ENCODE measurements at regions not wholly inside any gene's neighbourhood (a gene's known extent, or its start where the extent isn't known, plus 50 kb on each side); places are given as distances from the start of the nearest gene placed in this dataset.
"Not testable (repeated sequence)": the region's sequence is repeated elsewhere in the genome, so short reads cannot be mapped to it uniquely, and the experiment has no call there.

GRCh38 chr15:22358932-22359331, 99.8 kb upstream of the GOLGA6L22 start:
- H3K36me3 Mint-ChIP-seq, ATAC-seq, DNase-seq, H3K9me3 Mint-ChIP-seq, POLR2A ChIA-PET, H3K27me3 Mint-ChIP-seq, H3K4me1 Mint-ChIP-seq, H3K4me3 Mint-ChIP-seq, H3K27ac Mint-ChIP-seq: not testable (repeated sequence)

GRCh38 chr15:22359587-22359986, 99.1 kb upstream of the GOLGA6L22 start:
- H3K36me3 Mint-ChIP-seq, H3K4me1 Mint-ChIP-seq, H3K9me3 Mint-ChIP-seq, POLR2A ChIA-PET, H3K4me3 Mint-ChIP-seq, H3K27ac Mint-ChIP-seq, H3K27me3 Mint-ChIP-seq: not testable (repeated sequence)
- ATAC-seq (peak in 1 of 2 donors; percentile 57), DNase-seq (peak in 1 of 10 donors; percentile 7)

- H3K4me3 Mint-ChIP-seq, H3K27ac Mint-ChIP-seq, H3K9me3 Mint-ChIP-seq, POLR2A ChIA-PET, H3K4me1 Mint-ChIP-seq, H3K36me3 Mint-ChIP-seq, H3K27me3 Mint-ChIP-seq: not testable (repeated sequence)
- ATAC-seq (peak in 1 of 2 donors; percentile 40), DNase-seq (peak in 1 of 10 donors; percentile 3)
These were observed 98.0 kb upstream of the GOLGA6L22 start for GRCh38 chr15:22360696-22361095.

- H3K4me3 Mint-ChIP-seq, ATAC-seq, H3K27me3 Mint-ChIP-seq, H3K27ac Mint-ChIP-seq, DNase-seq, H3K9me3 Mint-ChIP-seq, H3K36me3 Mint-ChIP-seq, POLR2A ChIA-PET, H3K4me1 Mint-ChIP-seq: not testable (repeated sequence)
These were observed 96.2 kb upstream of the GOLGA6L22 start for GRCh38 chr15:22362502-22362901.

GRCh38 chr15:22371246-22371834, 87.4 kb upstream of the GOLGA6L22 start:
- H3K27me3 Mint-ChIP-seq, H3K27ac Mint-ChIP-seq, H3K9me3 Mint-ChIP-seq, H3K36me3 Mint-ChIP-seq, DNase-seq, H3K4me1 Mint-ChIP-seq, POLR2A ChIA-PET, H3K4me3 Mint-ChIP-seq: not testable (repeated sequence)
- peak in 1 of 2 donors; percentile 36 for ATAC-seq

GRCh38 chr15:22374531-22374930, 84.2 kb upstream of the GOLGA6L22 start:
- H3K27me3 Mint-ChIP-seq, H3K4me1 Mint-ChIP-seq: not testable (repeated sequence)

GRCh38 chr15:22375829-22376228, 82.9 kb upstream of the GOLGA6L22 start:
- H3K27ac Mint-ChIP-seq, H3K27me3 Mint-ChIP-seq, DNase-seq, H3K4me3 Mint-ChIP-seq, ATAC-seq, H3K36me3 Mint-ChIP-seq, POLR2A ChIA-PET, H3K9me3 Mint-ChIP-seq, H3K4me1 Mint-ChIP-seq: not testable (repeated sequence)

More at GRCh38 chr15:22374531-22374930, 84.2 kb upstream of the GOLGA6L22 start:
- H3K9me3 Mint-ChIP-seq, H3K36me3 Mint-ChIP-seq, POLR2A ChIA-PET, DNase-seq, H3K4me3 Mint-ChIP-seq, ATAC-seq, H3K27ac Mint-ChIP-seq: not testable (repeated sequence)

- H3K9me3 Mint-ChIP-seq, POLR2A ChIA-PET, DNase-seq, H3K27me3 Mint-ChIP-seq, H3K27ac Mint-ChIP-seq, H3K36me3 Mint-ChIP-seq, H3K4me1 Mint-ChIP-seq, H3K4me3 Mint-ChIP-seq: not testable (repeated sequence)
- ATAC-seq: peak in 1 of 2 donors; percentile 53
These were observed 80.8 kb upstream of the GOLGA6L22 start for GRCh38 chr15:22377859-22378258.

- H3K36me3 Mint-ChIP-seq, ATAC-seq, DNase-seq, H3K27ac Mint-ChIP-seq, POLR2A ChIA-PET, H3K4me3 Mint-ChIP-seq, H3K9me3 Mint-ChIP-seq, H3K4me1 Mint-ChIP-seq, H3K27me3 Mint-ChIP-seq: not testable (repeated sequence)
These were observed 71.0 kb upstream of the GOLGA6L22 start for GRCh38 chr15:22387691-22388090.

GRCh38 chr15:22388365-22388764, 70.3 kb upstream of the GOLGA6L22 start:
- not testable (repeated sequence) for H3K27me3 Mint-ChIP-seq, ATAC-seq

GRCh38 chr15:22401207-22401606, 57.5 kb upstream of the GOLGA6L22 start:
- H3K36me3 Mint-ChIP-seq, H3K4me3 Mint-ChIP-seq, DNase-seq, H3K27me3 Mint-ChIP-seq, ATAC-seq, POLR2A ChIA-PET, H3K27ac Mint-ChIP-seq, H3K4me1 Mint-ChIP-seq, H3K9me3 Mint-ChIP-seq: not testable (repeated sequence)

More at GRCh38 chr15:22388365-22388764, 70.3 kb upstream of the GOLGA6L22 start:
- H3K9me3 Mint-ChIP-seq, H3K4me1 Mint-ChIP-seq, H3K4me3 Mint-ChIP-seq, POLR2A ChIA-PET, DNase-seq, H3K27ac Mint-ChIP-seq, H3K36me3 Mint-ChIP-seq: not testable (repeated sequence)

GRCh38 chr15:22401703-22402102, 57.0 kb upstream of the GOLGA6L22 start:
- H3K9me3 Mint-ChIP-seq, H3K4me3 Mint-ChIP-seq, H3K27ac Mint-ChIP-seq, H3K36me3 Mint-ChIP-seq, DNase-seq, H3K27me3 Mint-ChIP-seq, ATAC-seq, H3K4me1 Mint-ChIP-seq, POLR2A ChIA-PET: not testable (repeated sequence)

- H3K4me3 Mint-ChIP-seq, H3K27ac Mint-ChIP-seq, H3K27me3 Mint-ChIP-seq, H3K4me1 Mint-ChIP-seq, H3K9me3 Mint-ChIP-seq, ATAC-seq, DNase-seq, POLR2A ChIA-PET, H3K36me3 Mint-ChIP-seq: not testable (repeated sequence)
These were observed 52.9 kb upstream of the GOLGA6L22 start for GRCh38 chr15:22405765-22406164.
